DMS53 (cell line): ENCODE measurements at regions not wholly inside any gene's neighbourhood (a gene's known extent, or its start where the extent isn't known, plus 50 kb on each side); places are given as distances from the start of the nearest gene placed in this dataset.
A peak's percentile ranks its signal among the peaks of the same experiment; 100 is the strongest.
"Not testable (repeated sequence)": the region's sequence is repeated elsewhere in the genome, so short reads cannot be mapped to it uniquely, and the experiment has no call there.

Experiments
- DNase-seq: peaks from one replicate; lab custom pipeline; 2025; lab: John Stamatoyannopoulos, UW

DNA sequence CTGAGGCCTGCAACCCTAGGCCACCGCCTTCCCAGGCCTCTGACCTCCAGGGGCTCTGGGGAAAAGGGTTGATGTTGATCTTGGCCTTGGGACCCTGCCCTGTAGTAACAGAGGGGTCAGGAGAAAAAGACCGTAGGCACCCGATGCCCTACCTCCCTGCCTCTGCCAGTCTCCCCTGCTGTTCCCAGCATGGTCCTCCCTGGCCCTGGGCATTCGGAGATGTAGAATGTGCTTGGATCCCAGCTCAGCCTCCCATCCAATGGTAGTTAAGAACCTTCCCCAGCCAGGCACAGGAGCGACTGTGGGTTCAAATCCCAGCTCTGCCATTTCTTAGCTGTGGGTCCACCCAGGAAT lies 72.0 kb upstream of the TARDBP start:
- no peak for DNase-seq

DNA sequence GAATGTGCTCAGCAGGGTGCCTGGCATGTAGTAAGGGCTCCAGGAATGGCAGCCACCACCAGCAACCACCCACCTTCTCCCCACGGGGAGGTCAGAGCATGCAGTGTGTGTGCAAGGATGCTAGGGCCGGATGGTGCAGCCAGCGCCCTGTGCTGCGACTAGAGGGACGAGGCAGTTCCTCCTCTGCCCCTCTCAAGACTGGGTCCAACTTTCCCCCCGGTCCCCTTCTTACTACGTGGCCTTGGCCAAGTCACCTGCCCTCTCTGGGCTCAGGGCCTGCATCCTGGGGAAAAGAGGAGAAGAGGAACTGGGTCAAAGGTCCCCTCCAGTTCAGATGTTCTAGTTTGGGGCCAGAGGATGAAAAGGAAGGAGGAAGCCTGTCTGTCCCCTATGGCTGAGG lies 71.6 kb upstream of the TARDBP start:
- no peak for DNase-seq

DNA sequence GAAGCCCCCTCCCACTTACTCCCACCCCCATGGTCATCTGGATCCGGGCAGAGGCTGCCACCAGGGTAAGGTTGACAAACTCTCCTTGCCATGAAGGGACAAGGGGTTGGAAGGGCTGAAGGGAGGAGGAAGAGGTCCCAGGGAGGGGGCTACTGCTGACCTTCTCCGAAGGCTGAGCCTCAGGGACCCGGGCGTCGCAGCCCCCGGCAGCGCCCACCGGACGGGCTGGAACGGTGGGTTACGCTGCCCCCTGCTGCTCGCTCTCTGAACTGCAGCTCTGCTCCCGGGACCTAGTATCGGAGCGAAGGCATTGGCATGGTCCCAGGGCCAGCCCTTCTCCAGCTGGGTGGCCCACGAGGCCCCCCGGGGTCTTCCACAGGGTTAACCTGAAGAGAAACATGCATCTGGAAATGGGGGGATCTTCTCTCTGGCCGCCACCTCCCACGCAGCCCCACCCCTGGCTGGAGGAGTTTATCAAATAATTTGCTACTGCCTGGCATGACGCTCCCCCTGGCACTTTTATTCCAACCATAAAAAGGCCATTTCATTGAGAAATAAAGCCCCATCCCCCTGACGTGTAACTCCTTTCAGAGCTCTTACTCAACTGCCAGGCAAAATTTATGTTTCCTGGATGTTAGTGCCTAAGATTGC lies 70.4 kb upstream of the TARDBP start:
- DNase-seq, result peak; percentile 48

DNA sequence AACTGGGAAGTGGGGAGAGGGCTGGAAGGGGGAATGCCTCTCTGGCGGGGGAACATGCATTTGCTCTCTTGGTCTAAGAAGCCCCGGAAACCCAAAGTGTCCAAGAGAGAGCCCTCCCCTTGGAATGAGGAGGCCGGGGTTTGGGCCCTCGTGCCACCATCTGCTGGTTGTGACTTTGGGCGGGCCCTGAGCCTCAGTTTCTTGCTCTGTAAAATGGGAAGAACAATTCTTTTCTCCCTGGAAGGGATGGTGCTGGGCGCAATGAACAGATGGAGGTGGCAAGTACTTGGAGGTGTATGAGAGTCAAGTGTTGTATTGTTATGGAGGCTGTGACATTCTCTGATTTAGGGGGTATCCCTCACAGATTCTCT lies 69.9 kb upstream of the TARDBP start:
- DNase-seq, result no peak

DNA sequence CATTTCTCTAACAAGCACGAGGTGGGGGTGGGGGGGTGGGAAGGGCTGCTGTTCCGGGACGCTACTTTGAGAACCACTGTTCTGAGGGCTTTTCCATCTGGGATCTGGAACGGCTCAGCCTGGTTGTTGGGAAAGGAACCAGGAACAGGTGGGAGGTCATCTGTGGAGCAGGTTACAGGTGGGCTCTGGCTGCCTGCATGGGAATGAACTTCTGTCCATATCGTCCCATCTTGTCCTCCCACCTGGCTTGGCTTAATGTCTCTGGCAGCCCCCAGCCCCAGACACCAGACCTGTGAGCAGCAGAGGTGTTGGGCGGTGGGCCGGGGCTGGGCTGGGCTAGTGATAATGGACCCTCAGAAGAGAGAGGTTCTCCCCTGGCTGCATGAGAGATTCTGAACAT lies 69.4 kb upstream of the TARDBP start:
- no peak for DNase-seq

DNA sequence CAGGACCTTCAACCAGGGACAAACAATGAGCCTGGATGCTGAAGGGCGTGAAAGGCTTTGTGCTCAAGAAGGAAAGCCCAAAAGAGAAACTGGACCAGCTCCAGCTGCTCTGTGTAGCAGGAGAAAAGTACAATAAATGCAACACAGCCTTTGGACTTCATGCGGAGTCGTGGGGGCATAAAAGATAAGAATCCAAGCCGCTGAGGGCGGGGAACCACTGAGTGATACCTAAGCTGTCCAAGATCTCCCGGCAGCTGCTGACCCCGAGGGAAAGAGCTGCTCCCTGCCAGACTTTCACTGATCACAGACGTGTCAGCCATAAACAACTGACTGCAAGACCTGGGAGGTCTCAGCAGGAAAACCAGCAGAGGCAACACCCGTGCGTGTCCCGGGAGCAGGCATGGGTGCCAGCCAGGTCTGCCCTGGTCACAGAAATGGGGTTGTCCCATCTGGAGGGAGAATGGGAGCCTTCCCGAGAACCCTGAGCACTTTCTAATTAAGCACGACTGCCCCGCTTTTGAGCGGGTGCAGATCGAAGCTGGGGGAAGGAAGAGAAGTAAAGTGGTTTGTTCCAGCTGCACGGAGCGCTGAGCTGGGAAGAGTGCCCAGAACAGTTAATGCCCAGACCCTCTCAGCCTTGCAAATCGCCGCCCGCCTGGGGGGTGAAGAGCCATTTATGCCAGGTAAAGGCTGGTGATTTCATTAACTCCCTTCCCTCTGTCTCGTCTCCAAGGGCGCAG lies 68.3 kb upstream of the TARDBP start:
- DNase-seq, result peak; percentile 70

DNA sequence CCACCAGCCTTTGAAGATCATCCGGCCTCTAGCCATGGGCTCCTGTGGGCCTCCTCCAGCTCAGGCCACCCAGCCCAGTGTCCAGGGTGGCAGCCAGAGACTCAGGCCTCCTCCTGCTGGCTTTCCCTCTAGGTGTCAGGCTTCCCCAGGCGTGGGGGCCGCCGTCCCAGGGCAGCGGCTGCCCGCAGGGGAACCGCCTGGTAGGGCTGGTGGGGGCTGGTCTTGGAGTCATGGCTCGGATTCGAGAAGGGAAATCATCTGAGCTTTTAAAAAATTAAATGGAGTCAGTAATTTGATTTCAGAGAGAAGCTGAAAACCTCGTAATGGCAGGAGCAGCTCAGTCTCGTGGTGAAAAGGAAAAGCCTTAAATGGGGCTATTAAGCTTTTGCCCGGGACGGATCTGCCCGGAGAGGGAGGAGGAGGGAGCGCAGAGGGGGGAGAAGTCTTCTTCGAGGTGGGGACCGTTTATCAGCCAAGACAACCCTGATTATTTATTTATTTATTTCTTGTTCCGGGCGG lies 66.4 kb upstream of the TARDBP start:
- no peak for DNase-seq

DNA sequence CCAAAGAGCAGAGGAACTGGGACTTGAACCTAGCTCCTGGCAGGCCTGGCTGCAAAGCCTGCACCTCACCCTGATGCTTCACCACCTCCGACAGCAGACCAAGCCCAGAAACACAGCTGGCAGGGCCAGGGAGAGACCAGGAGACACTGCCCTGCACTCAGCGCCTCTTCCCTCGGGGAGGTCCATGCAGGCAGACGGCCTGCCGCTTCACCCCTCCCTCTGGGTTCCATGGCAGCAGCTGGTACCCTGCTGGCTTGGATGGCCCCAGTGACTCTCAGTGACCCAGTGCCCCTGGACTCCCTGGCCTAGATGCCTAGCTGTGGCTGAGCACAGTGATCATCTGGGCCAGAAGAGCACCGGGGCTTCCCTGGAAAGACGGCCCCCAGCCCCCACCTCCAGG lies 65.3 kb upstream of the TARDBP start:
- DNase-seq, result no peak

DNA sequence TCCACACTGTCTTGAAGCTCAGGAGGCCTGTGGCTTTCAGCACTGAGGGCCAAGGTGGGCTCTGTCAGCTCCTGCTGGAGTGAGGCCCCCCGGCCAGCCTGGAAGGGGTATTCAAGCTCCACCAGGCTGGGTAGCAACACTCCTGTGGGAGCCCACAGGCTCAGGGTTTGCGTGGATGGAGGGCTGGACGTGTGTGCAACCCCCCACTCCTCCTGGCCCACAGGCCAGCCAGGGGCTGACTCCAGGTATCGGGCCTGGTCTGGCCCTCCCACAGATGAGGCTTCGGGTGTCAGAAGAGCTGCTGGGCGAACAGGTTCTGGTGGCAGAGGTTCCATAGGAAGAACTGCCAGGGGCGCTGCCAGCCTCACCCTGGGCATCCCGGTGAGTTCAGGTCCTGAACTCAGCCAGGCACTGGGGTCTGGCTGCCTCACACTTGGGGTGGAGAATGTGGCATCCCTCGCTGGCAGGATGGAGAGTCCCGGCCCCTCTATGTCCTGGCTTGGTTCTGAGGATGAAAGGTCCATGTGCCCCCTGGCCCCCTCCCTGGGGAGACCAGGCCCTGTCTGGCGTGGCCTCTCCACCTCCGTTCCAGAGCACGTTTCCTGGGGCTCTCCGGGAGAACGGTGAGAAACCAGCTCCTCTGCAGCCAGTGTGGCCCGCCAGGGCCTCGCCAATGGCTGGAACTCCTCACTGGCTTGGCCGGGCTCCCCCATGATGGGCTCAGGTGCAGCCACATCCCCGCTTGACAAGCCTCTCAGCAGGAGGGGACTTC lies 64.6 kb upstream of the TARDBP start:
- no peak for DNase-seq

DNA sequence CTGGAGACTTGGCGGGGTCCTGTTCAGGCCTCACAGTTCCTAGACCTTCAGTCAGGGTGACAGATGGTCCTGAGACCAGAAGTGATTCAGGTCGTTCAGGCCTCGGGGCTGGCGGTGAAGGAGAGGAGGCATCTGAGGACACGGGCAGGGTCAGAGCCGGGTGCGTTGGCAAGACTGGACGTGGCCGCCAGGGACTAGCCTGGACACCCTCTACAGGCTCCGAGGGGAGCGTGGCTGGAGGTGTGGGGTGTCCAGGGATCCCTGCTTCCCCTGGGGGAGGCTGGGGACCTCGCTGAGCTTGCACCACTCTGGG lies 64.0 kb upstream of the TARDBP start:
- no peak for DNase-seq

DNA sequence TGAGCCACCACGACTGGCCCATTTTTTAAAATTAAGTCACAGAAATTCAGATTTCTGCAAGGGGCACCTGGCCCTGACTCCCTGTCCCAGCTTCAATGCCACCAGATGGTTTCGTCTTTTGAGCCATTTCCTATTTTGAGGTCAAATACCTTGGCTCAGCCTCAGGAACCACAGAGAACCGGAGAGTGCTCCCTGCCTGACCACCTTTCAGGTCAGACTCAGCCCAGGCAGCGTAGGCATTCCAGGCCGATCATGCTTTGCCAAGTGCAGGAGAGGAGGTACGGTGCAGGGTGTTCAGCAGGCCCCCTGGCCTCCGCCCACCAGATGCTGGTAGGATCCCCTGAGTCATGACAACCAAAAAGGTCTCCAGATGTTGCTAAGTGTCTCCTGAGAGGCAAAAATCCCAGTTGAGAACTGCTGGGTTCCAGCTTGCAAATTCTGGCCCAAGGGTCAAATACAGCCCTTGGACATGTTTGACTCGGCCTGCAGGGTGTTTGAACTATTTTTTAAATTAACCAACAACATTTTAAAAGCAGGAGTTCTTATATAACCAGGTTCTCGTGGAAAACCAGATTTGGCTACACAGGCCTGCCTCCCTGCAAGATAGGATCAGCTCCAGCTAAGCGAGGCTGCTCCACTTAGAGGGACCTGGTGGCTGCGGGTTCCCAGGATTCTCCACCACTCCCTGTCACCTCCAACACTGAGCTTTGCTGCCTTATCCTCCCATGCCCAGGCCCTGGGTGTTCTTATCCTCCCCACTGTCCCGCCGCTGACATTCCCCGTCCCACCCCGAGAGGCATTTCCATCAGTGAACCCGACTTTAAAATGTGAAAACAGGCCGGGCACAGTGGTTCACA lies 61.9 kb upstream of the TARDBP start:
- DNase-seq, result no peak

DNA sequence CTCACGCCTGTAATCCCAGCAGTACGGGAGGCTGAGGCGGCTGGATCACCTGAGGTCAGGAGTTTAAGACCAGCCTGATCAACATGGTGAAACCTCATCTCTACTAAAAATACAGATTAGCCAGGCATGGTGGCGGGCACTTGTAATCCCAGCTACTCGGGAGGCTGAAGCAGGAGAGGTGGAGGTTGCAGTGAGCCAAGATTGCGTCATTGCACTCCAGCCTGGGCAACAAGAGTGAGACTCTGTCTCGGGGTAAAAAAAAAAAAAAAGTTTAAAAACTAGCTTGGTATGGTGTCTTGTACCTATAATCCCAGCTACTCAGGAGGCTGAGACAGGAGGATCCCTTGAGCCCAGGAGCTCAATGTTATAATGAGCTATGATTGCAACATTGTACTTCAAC lies 61.2 kb upstream of the TARDBP start:
- DNase-seq, result not testable (repeated sequence)

DNA sequence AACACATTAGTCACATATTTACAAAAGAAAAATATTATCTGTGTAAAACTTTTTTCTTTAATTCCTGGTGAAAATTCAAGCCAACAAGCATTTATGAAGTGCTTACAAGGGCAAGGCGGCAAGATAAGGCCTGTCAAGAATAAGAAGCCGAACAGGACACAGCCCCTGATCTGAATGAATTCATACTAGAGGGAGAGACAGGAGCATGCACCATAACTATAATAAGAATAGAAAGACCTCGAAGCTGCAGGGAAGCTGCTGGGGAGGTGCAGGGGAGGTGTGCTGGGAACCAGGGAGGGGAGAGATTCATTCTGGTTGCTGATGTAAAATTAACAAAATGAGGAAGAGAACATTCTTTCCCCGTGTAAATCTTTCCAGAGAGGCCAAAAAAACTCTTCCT lies 60.5 kb upstream of the TARDBP start:
- no peak for DNase-seq

DNA sequence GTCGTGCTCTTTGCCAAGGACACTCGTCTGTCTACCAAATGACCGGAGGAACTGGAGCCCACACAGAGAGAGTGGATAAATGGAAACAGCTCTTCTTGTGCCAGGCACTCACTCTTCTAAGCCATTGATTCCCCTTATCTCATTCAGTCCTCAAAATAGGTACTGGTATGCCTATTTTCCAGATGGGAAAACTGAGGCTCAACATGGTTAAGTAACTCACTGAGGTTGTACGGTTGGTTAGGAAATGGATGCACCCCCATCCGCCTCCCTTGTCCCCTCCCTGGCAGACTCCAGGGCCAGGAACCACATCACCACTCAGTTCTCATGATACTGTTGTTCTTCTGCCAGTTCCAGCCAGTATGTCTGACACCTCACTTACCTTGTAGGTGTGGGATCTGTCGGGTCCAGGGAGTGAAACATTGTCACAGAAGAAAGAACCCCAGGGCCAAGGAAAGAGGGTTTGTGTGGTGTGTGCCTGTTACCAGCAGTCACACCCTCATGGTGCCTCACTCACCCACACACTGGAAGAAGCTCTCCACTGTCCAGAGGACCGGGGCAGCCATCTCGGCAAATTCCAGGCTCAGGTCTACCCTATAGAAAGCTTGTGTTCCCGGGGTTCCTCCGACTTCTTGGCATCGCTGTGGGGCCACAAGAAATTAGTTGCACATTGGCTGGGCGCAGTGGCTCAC lies 58.8 kb upstream of the TARDBP start:
- no peak for DNase-seq

DNA sequence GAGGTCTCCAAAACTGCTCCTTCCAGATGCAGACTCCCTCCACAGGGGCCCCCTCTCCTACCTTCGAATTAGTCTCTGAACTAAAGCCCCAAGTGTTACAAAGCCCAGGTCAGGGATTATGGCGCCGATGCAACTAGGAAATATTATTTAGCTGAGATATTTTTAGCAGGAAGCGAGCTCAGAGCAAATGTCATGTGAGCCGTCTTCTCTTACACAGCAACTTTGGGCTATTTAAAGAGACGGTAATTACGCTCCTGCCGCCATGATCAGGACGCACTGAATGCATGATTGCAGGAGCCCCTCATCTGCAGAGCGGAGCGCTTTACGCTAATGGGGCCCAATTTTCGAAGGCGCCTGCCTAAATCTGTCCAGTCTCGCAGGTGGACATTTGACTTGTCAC lies 55.3 kb upstream of the TARDBP start:
- DNase-seq, result no peak

DNA sequence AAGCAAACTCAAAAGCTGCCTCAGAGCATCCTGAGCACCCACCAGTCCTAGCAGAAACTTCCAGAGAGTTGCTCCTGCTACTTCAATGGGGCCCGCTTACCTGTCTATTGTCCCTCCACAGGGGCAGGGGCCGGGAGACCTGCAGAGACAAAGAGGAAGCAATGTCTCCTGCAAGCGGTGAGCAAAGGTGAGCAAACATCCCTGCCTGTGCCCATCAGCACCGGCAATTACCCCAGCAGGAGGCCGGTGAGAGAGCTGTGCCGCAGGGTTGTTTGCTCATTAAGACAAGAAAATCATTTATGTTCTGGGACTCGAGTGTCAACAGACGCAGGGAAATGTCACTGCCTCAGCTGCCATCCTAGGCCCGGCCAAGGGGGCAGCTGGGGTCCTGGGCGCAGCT lies 53.8 kb upstream of the TARDBP start:
- DNase-seq, result peak; percentile 71

DNA sequence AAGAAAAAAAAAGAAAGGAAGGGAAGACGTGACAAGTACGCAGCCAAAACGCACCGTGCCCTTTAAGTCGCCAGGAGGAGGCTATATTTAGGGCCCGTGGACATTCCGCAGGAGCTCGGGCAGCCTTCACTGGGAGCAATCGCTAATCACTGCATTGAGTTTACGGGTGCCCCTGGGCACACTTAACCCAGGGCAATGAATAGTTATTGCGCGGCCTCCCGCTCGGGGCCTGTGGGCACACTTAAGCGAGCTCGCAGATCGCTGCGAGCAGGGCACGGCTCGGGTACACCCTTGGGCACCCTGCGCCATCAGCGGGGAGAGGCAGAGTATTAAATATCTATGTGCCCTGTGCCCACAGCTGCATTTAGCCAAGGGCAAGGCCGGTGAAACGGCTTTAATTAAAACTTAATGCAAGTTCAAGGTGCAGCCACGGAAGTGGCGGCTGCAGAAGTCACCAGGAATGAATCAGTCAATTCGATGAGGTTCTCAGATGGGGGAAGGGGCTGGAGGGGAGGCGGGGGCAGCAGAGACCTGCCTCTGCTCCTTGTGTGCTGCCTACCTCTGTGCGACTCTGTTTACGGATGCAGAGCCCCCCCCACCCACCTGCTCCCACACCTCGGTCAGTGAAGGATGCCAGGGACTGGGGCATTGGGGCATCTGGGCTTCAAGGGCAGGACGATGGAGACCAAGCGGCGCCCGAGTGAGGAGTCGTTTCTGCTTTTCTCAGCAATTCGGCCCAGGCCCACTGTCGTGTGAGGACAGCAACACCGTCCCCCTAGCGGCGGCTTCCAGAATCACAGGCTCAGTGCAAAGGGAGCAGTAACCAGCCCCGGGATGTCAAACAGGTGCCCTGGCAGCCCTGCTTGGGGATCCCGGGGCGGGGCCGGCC lies 51.8 kb upstream of the TARDBP start:
- peak; percentile 93 for DNase-seq

DNA sequence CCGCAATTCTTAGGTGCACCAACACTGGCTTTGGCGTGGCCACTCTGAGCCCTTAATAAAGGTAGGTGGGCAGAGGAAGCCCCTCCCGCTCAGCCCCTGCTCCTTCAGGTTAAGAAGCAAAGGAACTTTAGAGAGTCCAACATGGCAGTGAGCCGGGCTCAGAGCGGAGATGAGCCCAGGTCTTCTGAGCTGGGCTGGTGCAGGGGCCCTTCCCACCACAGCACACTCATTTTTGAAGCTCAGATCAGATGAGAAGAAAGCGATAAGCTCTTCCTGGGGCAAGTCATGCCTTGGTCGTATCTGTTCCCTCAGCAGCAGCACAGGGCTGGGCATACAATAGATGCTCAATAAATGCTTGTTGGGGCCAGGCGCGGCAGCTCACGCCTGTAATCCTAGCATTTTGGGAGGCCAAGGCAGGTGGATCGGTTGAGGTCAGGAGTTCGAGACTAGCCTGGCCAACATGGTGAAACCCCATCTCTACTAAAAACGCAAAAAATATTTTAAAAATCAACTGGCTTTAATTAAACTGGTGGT lies 51.1 kb upstream of the TARDBP start:
- no peak for DNase-seq

DNA sequence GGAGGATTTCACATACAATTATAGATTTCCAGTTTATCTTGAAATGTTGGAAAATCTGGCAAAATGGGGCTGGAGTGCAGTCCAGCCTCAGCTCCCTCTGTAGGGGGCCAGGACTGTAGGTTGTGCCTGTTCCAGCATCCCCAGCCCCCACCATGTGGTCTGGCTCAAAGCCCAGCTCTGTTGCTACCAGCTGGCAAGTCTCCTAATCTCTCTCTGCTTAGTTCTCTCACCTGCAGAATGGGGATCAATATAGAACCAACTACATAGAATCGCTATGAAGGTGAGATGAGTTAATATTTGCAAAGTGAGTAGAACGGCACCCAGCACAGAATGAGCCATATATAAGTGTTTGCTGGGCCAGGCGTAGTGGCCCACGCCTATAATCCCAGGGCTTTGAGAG lies 50.0 kb upstream of the TARDBP start:
- DNase-seq, result peak; percentile 91
